22Rv1 (cell line): ENCODE measurements at regions not wholly inside any gene's neighbourhood (a gene's known extent, or its start where the extent isn't known, plus 50 kb on each side); places are given as distances from the start of the nearest gene placed in this dataset.

ENCODE experiments used
- H3K27ac ChIP-seq: fragments of 450-650 bp; 2 replicates; pipeline ENCODE4 v1.5.1; 2017
- CTCF ChIP-seq: fragments of 450-650 bp; IDR thresholded peaks from 2 replicates; pipeline ENCODE4 v1.5.1; 2017; ENCODE audit warnings: mild to moderate bottlenecking
- ZFX ChIP-seq: fragments of 450-650 bp; IDR thresholded peaks from 2 replicates; pipeline ENCODE4 v1.6.1; 2017; ENCODE audit warnings: antibody characterized with exemption, borderline replicate concordance

- H3K27ac ChIP-seq: no peak overlapping the region
- TF ChIP-seq CTCF: no peak
Measured at GRCh38 chr12:30437044-30437443, 258.6 kb downstream of the IPO8 start.

- TF ChIP-seq CTCF: no peak
- no peak for TF ChIP-seq ZFX
- no peak overlapping the region for H3K27ac ChIP-seq
Measured at GRCh38 chr12:30428098-30428497, 267.6 kb downstream of the IPO8 start.

GRCh38 chr12:30427555-30427954 lies 268.1 kb downstream of the IPO8 start:
- TF ChIP-seq CTCF (no peak), ZFX (no peak)
- no peak overlapping the region for H3K27ac ChIP-seq

- no peak overlapping the region for H3K27ac ChIP-seq
- TF ChIP-seq ZFX (no peak), CTCF (no peak)
Measured at GRCh38 chr12:30425445-30425844, 270.2 kb downstream of the IPO8 start.

GRCh38 chr12:30423330-30423729 lies 272.3 kb downstream of the IPO8 start:
- no peak overlapping the region for H3K27ac ChIP-seq
- TF ChIP-seq CTCF (no peak), ZFX (no peak)

- no peak overlapping the region for H3K27ac ChIP-seq
- no peak for TF ChIP-seq CTCF
- no peak for TF ChIP-seq ZFX
Measured at GRCh38 chr12:30422844-30423243, 272.8 kb downstream of the IPO8 start.

GRCh38 chr12:30420561-30420960 lies 275.1 kb downstream of the IPO8 start:
- TF ChIP-seq CTCF (no peak), ZFX (no peak)
- H3K27ac ChIP-seq: no peak overlapping the region
